ENCODE measurements at regions not wholly inside any gene's neighbourhood (a gene's known extent, or its start where the extent isn't known, plus 50 kb on each side); places are given as distances from the start of the nearest gene placed in this dataset.

DNA sequence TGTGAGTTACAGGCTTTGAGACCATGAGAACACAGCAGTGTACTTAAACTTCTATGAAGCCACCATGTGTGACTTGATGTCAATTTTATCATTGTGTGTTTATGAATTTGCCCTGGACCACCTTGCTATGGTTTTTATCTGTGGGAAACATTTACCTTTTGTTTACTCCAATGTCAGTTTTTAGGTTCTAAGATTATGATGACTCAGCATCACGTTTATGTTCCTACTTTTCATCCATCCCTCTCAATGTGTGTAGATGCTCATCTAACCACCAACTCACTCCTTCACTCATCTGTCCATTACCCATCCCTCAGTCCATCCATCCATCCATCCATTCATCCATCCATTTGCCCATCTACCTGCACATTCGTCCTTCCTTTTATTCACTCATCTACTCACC is 338.8 kb downstream of the MIAT start:
- no peak for DNase-seq

DNA sequence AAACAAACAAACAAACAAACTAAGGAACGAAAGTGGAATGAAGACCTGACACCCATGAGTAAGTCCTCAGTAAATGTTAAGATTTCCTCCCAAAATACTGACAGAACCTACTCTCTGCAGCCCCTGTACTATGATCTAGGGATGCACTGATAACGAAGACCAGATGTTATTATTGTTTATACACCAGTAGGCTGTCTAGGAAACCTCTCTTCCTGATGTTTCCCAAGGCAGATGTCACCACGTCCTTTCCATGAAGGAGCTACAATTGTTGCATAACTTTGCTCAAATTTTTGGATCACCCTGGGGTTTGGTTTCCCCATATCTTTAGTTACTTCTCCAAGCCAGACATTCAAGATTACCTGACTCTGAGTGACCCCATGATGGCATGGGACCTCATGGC is 340.7 kb downstream of the MIAT start:
- peak; percentile 52 to 87 (median 68) for DNase-seq

DNA sequence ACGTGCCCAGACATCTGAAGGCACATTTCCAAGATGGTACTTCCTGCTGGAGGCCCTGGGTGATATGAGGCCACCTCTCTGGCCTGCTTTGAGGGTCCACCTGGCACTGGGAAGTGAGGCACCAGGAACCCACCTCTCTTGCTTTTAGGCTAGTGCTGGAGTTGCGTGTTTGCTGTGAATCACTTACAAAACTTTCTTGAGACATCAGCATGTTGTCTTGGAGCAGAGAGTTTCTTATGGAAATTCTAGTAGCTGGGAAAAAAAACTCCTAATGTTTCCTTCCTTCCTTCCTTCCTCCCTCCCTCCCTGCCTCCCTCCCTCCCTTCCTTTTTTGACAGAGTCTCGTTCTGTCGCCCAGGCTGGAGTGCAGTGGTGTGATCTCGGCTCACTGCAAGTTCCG is 341.3 kb downstream of the MIAT start:
- peak in 1 of 3 donors; percentile 68 for DNase-seq

DNA sequence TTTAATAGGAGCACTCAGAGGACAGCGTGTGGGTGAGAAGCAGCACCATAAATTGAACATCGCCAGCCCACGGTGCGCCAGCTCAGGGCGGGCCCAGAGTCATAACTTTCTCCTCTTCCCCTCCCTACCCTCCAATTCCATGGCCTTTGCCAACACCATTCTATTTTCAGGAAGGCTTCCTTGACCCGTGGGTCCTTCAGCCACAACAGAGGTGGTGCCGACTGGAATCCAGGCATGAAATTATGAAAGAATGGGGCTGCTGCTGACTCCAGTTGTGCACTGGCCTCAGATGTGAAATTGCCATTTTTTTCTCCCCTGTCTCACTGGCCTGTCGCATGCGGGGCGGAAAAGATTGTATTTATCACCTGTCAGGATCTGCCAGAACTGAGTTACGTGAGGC is 345.9 kb downstream of the MIAT start:
- DNase-seq: no peak

DNA sequence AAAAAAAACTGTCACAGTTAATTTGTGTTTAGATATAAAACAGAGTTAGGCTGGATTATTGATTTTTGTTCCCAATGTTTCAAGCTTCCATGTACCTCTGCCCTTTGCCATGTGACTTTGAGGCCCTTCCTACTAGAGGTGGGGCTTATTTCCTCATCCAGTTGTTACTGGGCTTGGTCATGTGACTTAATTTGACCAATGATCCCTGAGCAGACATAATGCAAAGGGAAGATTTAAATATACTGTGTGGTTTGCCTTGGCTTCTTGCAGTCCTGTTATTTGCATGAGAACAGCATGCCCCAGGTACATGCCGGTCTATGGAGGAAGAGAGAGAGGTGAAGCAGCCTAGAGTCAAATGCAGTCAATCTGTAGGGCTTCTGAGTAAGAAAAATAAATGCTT is 347.0 kb downstream of the MIAT start:
- no peak for DNase-seq

DNA sequence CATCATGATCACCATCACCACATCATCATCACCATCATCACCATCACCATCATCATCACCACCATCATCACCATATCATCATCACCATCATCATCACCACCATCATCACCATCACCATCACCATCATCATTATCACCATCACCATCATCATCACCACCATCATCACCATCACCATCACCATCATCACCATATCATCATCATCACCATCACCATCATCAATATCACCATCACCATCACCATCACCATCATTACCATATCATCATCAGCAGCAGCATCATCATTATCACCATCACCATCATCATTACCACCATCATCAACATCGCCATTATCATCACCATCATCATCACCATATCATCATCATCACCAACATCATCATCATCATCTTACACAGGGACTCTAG is 351.1 kb downstream of the MIAT start:
- no peak for DNase-seq

DNA sequence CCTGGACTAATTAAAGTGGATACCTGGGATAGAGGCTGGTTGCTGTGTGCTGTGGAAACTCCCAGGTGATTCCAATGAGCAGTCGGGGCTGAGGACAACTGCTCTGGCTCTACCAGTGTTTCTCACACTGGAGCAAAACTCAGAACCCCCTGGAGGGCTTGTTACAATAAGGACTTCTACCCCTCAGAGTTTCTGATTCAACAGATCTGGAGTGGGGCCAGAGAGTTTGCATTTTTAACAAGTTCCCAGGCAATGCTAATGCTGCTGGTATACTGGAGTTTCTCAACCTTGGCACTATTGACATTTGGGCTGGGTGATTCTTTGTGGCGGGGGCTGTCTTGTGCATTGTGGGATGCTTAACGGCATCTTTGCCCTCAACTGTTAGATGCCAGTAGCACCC is 353.7 kb downstream of the MIAT start:
- DNase-seq: no peak

DNA sequence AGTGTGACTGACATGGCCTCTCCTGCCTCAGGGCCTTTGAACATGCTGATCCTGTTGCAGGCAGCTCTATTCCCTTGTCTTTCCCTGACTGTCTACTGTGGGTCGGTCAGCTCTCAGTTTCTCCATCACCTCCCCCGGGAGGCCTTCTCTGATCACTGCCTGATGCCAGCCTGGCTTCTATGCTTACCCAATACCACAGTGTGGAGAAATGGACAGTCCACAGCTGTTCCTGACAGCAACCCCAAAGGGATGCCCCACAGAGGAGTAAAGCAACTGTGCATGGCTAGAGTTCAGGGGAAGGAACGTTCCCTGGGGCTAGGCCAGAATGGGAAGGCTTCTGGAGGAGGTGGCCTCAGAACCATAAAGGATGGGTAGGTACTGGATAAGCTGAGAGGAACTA is 354.3 kb downstream of the MIAT start:
- DNase-seq: no peak

DNA sequence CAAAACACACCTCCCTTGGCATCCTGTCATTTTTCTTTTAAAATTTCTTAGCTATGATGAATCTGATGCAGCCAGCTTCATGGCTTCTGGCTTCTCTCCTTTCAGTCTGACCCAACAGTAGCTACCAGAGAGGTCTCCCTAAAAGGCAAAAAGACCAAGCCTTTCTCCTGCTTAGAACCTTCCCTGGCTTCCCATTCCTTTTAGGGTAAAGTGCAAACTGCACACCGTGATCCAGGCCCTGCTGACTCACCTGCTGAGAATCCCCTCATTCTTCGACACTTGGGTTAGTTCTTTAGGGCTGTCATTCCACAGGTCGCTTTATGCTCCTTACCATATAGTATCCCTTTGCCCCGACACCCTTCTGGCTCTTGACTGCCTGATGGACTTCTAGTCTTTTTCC is 362.4 kb downstream of the MIAT start:
- no peak for DNase-seq

DNA sequence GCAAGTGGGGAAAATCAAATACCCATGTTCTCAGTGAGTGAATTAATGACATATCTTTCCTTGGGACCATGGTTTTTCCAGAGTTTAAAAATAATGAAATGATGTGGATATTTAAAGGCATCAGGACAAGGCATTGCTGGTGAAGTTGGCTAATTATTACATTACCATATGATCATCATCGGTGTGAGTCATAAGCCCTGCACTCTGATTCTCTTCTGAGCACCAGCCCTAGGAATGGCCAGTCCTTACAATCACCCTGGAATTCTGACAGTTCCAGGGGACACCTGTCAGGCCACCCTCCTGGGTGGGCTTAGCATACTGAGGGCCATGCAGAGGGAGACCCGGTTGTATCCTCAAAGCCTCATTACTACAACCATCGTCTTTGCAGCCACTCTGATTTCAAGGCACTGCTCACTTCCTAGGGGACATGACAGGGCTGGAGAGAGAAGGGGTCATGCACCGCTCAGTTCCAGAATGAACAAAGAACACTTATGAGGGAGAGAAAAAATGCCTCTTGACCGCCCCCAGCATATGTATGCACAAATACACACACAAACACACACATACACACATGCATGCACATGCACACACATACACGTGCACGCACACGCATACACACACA is 365.0 kb downstream of the MIAT start:
- no peak for DNase-seq

DNA sequence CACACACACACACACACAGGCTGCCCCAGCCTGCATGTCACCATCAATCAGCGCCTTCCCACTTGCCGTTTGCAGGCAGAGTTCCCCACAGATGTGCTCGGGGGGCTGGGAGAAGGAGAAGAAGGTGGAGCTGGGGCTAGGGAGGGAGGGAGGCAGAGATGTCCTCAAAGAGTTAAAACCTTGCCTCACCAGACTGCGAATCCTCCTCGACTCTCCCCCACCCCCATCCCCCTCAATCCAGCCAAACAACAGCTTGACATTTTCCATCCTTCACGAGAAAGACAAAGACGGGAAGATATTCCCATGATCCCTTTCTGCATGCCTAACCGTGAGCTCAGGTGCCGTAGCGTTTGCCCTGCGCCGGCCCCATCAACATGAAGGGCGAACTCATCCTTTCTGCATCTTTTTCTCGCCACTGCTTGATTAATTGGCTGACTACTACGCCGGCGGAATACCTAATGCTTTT is 365.5 kb downstream of the MIAT start:
- DNase-seq: no peak

DNA sequence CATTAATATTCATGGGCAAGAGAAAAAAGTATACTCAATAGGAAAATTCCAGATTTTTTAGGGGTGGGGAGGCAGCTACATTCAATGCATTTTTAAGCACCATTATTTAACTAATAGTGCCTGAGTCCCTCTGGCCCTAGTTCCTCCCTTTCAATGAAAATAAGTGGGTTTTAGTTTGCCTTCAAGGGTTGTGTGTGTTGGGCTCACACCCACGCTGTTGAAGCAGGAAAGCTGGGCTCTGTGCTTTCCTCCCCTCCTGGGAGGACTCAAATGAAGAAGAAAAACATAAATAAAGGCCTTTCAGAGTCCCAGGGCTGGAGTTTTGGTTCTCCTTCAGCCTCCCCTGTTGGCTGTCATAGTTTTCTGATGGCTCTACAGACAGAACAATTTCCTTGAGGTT is 366.2 kb downstream of the MIAT start:
- no peak for DNase-seq

DNA sequence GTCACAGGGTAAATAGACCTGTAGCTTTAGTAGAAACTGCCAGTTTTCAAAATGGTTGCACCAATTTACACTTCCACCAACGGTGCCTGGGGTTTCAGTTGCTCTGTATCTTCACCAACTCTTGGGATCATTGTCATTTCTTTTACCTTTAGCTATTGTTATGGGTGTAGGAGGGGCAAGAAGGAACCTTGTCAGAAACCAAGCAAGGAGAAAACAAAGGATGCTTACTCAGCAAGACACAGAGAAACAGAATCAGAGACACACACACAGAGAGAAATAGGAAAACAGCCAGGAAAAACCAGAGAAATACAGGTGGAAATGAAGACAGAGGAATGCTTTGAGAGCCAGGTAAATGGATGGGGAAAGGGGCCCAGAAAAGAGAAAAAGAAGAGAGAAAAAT is 367.6 kb downstream of the MIAT start:
- DNase-seq: no peak

DNA sequence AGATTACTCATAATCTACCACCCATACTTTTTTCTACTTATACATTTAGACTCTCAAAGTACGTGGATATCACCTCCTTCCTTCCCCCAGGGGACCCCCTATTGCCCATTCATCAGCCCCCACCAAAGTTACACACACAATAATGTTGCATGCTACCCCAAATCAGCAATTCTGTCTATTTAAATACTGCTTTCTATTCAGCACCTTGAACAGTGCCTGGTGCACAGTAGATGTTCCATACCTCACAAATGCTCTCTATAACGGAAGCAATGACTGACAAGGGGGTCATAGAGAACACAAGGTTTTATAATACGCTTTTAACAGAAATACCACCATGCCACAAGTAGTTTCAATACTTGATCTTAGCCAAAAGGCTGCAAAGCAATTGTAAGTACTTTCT is 370.7 kb downstream of the MIAT start:
- no peak for DNase-seq

DNA sequence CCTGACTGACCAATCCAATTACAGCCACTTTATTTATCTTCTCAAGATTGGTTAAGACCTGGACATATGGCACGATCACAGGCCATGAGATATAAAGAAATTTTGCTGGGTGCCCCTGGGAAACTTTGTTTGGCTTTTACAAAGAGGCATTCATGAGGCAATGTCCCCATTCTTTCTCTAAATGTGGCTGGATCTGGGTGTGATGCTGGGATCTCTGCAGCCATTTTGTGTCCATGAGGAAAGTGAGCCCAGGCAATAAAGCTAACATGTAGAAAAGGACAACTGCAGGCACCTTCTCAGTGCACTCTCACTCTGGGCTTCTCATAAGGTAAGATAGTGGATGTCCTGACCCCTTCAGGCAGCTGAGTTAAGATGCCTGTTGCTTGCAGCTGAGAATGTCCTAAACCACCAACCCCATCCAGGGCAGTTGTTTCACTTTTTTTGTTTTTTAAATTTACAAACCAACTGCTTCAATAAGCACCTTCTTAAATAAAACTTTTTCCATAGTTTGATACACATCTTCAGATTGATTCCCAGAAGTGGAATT is 372.3 kb downstream of the MIAT start:
- DNase-seq: no peak

DNA sequence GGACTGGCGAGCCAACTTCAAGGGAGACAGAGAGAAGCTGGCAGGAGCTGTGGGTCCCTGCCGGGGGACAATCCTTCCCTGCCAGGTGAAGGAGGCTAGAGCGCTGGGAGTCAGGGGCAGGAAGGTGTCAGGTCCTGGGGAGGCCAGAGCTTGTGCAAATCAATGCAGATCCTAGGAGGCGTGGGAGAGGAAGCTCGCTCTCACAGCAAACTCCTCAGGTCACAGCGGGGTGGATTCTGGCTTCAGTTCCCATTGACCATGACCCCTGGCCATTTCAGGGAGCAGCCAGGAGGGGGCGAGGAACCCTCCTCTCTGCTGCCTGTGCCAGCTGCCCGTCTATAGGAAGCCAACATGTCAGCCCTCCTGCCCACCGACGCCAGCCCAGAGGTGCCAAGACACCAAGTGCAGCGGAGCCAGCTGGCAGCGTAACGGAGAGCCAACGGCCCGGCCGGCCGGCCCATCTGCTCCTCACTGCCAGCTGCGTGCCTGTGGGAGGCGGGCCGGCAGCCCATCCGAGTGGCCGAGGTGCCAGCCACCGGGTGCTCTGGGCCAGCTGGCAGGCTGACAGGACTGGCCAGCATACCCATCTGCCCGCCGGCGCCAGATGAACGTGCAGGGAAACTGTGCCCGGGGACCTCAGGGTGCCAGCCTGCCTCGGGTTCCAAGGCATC is 374.8 kb downstream of the MIAT start:
- DNase-seq: peak; percentile 28 to 64 (median 28)

DNA sequence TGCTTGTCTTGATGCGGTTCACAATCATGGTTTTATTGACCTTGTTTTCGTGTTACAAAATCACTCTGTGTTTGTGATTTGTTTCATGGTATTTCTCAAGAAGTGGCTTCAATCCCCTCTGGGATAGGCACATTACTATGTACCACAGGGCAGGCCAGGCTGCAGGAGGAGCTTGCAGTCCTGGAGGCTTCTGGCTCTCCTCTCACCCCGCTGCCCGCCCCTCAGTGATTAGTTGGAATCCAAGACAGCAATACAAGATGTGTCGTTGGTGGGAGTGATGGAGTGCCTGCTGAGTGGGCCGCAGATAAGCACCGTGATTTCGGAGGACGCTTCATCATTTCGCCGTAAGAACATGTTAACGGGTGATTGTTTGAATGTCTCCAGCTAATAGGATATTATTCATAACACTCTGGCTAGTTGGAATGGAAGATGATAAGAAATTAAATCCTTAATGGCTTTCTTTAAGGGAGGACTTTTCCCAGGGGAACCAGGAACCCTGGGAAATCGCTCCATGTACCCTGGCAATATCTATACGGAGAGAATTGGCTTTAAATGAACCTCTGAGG is 384.4 kb downstream of the MIAT start:
- DNase-seq: no peak

DNA sequence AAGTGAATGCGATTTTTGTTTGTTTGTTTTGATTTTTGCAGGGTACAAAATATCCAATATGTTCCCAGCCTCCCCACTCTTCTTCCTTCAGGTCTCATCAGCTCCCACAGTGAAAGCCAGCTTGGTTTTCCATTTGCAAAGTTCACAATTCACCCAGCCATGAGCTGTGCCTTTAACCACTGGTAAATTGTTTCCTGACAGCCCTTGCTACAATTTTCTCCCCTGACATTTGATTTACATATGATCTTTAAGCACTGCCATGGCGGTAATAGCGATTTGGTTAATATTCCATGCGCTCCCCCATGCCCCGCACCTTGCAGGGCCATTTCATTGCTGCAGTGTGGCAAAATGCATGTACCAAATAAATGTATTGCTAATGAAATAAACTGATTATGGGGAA is 385.9 kb downstream of the MIAT start:
- no peak for DNase-seq

DNA sequence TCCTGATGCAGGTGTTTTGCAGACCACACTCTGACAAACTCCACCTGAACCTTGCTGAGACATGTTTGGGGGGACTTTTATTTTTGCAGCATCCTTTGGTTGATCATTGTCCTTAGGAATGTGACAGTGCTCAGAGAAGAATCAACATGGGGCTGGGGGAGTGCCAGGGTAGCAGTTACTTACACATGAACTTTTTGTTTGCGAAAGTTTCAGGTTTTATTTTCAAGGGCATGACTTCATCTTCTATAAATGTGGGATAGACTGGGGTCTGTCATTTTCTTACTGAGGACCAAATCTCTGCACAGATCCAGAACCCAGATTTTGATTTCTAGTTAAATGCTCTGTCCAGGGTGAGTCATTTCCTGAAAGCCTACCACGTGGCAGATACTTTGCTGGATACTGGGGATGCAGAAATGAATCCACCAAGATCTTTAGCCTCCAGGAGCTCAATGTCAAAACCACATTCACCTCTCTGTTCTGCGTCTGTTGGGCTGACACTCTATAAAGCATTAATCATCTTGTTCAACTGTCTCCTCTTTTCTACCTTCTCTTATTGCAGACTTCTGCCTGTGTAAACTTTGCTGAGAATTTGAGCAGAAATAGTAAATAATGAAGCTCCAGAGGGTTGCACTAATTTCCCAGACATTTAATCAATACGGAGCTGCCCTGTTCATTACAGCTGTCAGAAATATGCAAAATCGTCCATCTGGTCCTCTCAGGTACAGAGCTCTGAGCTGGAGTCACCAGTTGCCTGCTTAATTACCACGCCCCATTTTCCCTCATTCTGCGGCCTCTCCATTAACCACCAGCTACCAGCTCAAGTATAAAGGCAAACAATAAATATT is 387.9 kb downstream of the MIAT start:
- DNase-seq: peak in 1 of 3 donors; percentile 58

DNA sequence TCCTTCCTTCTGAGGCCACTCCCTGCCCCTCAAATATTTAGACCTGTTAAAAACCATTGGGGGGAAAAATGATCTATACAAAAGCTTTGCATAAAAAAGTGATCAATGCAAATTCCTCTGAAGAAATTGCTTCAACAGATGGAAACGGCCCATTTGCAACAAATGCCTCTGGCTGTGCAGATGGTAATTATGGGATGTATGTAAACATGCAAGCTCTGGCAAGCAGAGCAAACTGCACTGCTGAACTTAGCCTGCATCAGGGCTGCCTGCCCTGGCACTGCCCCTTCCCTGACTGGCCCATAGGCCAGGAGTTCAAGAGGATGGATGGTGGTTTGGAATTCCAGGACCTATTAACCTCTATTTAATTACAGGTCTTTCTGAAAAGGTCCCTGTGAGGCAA is 388.7 kb downstream of the MIAT start:
- DNase-seq: no peak

DNA sequence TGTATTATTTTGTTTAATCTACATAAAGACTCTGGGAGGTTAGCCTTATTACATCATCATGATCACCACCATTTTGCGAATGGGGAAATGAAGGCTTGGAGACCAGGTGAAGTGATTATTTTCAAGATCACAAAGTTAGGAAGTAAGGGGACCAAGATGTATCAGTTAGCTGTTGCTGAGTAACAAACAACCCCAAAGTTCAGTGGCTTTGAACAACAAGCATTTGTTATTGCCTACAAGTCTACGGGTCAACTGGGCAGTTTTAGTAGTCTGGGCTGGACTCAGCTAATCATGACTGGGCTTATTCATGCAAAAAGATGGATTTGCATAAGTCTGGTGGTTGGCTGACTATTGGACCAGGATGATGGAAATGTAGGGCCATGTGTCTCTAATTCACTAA is 389.2 kb downstream of the MIAT start:
- no peak for DNase-seq

DNA sequence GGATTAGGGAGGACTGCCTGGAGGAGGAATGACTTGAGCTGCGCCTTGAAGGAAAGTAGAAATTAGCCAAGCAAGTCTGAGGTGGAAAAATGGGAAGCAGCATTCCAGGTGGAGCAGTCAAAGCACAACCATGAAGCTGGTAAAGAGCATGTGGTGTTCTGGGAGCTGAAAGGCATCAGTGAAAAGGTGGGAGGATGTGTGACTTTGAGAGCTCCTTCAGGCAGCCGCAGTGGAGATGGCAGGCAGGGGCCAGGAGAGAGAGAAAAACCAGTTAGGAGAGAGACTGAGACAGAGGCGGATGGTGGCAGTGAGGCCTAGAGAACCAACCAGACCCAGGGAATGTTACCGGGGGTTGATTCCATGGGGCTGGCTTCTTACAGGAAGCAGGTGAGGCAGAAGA is 393.4 kb downstream of the MIAT start:
- DNase-seq: no peak

Data from muscle of back (tissue), 3 donors.